Left renal cortex interstitium (tissue), 4 donors: ENCODE measurements at regions not wholly inside any gene's neighbourhood (a gene's known extent, or its start where the extent isn't known, plus 50 kb on each side); places are given as distances from the start of the nearest gene placed in this dataset.

Experiments
- DNase-seq, 4 donors: peaks; one replicate each; pipeline ENCODE4 v3.0.0-alpha.2; 2013; ENCODE audit warnings: low read depth in 4 of 4, low spot score in 2 of 4, missing footprints in 1 of 4

DNA sequence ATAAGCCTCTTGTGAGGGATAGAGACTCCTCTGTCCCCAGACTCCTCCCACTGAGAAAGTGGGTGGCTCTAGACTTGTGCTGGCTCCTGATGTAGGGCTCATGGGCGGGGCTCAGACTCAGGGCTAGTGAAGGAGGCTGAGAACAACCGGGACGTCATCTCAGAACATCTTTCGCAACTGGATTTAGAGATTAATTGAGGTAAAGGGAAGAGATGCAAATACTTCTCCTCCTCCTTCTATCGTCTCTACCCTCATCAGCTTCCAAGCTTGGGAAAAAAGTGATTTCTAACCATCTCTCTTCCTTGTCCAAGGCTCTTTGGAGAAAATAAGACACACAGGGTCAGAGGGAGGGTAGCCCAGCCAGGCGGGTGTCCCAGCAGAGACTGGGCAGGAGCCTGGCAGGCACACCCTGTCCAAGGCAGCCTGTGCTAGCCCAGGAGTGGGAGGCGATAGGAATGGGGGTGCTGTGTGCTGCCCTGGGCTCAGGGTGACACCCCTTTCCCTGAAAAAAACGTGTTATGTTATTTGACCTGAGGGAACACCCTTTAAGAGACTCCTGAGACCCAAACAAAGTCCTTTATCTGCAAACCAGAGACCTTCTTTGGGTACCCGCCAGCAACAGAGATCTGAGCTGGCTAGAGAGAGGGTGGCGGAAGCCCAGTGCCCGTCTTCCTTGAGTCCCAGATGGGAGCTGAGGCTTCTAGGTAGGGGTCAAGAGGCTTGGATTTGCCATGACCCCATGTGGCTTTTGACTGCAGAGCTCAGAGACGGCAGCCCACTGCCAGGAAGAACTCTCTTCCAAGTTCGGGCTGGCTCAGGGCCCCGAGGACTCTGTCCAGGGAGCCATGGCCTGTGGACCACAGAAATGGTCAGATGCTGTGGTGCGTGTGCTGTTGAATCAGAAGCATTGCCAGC, 160.9 kb downstream of the ADAMTS15 start:
- no peak for DNase-seq

DNA sequence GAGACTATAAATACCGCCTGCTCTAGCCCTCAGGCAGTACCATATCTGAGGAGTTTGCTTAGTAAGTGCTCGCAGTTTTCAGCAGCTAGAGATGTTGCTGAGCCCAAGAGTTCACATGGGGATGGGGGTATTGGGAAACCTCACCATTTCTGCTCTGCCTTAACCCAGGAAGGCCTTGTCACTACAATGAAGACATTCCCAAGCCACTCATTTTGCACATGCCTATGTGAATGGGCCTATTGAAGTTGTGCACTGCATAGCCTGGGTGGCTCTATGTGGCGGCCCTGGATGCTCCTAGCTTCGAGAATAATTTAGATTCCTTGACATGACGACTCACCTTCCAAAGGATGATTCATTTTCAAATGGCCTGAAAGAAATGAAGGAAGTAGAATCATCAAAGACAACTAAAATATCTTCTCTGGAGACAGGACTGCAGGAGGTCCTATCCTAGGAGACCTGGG, 163.4 kb downstream of the ADAMTS15 start:
- DNase-seq, result no peak

DNA sequence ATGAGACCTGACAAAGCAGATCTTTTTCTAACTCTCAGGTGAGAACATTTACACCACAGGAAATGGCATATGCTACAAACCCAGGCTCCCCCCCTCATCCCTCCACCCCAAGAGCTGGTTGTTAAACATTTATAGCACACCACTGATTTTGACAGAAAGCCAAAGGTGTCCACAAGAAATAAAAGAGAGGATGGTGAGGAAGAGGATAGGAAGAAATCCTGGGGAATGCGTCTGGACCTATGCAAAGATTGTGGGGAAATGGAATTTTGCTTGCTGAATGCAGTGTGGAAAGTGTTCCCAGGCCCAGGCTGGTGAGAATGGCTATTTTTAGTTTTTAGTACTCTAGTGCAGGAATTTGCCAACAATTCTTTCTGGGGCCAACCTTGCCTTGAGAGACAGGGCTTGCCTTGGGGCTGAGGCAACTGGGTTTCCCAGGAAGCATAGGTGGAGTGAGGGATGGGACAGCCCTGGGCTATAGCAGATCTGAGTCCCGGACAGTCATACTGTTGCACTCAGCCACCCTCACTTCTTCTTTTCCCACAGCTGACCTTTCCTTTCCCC, 163.9 kb downstream of the ADAMTS15 start:
- DNase-seq, result no peak

DNA sequence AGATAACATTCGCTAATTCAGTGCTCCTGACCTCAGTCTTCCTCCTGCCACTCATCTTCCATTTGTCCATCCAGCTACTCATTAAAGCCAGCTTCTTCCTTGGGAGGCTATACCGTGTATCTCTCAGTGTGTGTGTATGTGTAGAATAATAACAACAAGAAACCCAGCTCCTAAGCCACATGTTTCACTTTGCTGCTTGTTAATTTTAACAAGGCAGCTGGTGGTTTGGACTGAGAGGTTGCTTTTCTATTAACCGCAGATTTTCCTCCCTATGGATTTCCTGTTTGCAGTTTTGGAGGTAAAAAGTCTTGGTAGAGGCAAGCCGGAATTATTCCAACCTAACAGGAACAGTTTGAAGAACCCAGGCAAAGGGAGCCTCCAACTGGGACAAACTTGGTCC, 165.0 kb downstream of the ADAMTS15 start:
- DNase-seq, result no peak

DNA sequence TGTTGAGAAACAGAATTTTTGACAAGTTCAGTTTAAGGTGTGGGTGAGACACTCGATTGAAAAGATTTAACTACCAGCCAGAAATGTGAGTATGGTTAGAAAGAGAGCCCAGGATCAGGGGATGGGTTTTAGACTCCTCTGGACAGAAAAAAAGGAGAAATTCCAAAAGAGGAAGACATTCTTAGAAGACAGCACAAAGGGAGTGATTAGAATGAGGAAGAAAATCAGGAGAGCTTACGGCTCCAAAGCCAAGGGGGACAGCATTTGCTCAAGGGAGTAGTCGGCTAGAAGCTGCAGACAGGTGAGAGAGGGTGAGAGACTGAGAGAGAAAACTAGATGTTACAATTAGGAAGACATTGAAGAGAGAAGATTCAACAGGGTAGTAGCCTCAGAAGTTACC, 166.1 kb downstream of the ADAMTS15 start:
- DNase-seq, result no peak

DNA sequence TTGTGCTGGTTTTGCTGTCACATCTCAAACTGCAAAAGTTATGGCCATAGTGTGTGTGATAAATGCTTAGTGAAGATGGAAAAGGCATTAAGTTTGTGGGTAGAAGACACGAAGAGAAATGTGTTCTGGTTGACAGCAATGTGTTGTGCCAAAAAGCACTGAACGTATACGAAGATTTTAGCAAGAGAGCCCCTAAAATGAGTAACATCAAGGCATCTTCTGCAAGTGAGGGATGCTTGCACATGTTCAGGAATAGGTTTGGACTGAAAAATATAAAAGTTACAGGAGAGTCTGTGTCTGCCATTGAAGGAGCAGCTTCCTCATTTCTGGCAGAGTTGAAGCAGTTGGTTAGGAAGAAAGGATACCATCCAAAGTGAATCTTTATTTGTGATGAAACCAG, 167.1 kb downstream of the ADAMTS15 start:
- DNase-seq, result no peak

DNA sequence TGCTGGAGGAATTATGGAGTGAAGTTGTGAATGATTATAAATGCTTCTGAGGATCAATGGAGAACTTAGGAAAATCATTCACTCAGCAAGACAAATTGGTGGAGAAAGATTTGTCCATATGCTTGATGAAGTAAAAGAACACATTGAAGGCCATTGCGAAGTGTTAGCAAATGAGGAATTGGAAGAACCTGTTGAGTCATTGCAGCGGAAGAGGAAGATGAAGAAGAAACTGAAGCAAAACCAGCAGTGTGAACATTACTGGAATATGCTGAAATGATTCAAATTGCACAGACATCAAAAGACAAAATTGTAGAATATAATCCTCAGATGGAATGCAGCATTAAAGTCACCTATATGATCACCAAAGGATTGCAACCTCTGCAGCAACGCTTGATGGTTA, 168.1 kb downstream of the ADAMTS15 start:
- DNase-seq, result no peak

DNA sequence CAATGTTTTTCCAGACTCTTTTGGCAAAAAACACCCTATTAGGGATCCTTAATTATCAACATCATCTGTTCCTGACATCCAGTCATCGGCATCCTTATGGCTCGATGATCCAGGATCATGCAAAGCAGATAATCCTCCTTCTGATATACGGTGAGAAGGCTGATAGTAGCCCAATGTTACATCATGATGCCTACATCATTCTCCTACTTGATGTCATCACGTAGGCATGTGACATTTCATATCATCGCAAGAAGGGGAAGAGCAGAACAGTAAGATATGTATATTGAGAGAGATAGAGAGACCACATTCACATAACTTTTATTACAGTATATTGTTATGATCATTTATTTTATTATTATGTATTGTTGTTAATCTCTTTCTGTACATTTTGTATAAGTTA, 168.6 kb downstream of the ADAMTS15 start:
- no peak for DNase-seq

DNA sequence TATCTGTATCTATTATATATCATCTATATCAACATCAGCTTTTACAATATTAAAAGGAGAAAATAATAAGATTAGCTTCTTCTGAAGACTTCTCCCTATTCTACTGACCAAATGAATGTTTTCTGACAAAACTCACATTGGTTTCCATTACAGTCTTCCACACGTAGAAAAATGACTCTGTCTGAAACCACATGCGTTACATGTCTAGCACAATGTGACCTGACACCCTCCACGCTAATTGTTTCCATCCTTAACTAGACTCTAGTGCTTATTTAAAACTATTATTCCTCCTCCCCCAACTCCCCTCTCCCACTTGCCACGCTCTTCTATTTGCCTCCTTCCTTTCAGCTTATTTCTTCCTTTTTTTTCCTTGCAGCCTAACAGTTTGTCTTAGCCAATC, 172.1 kb downstream of the ADAMTS15 start:
- no peak for DNase-seq

DNA sequence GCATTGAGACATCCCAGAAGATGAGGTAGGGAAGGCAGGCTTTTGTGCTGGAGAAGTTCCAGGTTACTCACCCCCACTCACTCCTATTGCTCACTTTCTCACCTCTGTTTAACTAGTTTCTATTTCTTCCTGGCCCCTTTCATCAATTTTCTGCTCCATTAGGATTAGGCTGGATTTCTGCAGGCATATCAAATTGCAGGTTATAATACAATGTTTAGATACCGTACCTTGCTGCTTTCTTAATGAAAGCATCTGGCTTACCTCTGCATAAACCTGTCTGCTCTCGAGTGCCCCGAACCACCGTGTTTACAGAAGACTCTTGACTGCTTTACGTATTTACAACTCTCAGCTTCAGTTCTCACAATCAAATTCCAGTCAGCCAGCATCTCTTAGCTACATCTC, 173.7 kb downstream of the ADAMTS15 start:
- DNase-seq, result peak in 1 of 4 donors; percentile 56

DNA sequence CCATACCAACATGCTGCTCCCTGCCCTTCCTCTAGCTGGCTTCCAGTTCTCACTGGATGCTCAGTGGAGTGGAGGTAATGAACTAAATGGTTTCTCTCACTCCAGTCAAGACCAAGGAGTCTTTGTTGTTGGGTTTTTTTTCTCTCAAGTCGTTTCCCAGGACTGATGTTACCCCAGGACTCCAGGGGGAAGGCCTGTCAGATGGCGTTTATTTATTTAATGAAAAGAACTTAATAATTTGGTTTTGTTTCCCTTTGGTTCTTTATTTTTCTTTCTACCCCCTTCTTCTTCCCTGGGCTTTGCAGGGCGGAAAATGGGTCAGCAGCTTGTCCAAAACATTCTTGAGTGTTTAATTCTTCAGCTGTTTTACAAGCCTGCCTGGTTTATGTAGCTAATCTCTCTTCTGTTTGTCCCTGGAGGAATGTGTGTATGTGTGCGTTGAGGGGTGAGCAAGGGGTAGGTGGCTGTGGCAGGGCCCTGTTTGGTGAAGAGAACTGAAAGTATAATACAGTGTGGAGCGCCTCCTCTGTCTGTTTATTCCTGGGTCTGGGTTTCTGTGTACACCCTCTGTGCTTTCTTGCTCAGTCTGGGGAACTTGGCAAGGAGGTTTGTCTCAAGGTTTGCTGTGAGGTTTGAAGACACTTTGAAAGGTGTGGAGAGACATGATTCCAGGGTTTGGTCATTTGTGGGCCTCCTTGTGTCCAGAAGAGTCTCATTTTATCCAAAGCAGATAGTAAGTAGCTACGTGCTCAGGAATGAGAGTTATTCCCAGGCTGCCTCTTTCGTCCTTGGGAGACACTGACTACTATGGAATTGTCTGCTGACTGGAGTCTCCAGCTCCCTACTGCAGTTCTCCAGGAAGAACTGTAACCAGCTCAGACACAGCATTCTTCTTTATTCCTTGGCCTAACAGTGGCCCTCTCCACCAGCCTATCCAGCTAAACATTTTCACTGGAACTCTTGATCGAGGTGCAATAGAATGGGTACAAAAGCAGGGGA, 175.5 kb downstream of the ADAMTS15 start:
- DNase-seq, result no peak

DNA sequence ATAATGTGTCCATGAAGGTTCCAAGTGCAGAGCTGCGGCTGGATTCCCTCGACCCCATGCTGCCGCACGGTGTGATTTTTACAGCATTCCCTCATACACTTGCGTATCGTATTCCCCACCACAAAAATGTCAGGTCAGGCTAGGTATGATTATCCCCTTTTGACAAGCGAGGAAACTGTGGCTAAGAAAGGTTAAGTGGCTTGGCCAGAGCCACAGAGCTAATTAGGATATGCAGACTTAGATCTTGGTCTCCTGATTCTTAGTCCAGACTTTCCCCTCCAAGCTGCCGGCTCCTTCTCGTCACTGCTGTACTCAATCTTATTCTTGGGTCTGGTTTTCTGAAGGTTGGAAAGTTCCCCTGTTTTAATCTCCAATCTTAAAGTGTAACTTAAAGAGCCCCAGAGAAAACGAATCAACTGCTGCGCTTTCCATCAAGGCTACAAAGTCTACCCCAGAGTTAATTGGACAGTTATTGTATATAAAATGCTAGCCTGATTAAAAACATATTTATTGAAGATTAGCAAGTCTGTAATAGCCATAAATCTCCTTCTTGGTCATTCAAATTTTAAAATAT, 176.6 kb downstream of the ADAMTS15 start:
- DNase-seq, result no peak

DNA sequence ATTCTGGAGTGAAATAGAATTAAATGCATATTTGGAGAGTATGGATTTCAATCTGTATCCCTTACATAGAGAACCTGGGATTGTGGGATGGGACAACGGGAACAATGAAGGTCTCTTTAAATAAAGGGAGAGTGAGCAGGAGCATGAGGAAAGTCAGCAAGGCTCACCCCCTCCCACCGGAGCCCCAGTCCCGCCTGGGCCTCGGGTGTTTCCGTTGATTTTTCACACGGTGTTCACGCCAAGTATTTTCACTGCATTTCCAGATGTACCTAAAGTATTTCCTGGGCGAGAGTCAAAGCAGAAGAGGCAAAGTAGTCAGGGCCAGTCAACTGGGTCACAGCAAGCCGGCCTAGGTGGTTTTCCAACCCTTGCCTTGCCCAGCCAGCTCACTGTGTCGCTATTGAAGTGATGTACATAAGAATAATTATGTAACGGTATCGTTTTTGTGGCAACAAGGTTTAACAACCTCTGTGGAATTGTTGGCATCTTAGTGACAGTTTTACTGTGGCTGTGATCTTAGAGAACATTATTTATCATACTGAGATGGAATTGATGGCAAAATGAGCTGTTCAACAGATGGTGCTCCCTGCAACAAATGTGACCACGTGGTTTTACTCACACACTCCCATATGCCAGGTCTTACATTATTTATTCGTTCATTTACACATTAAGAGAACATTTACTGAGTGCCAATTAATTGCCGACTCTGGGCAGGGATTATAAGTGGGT, 177.3 kb downstream of the ADAMTS15 start:
- no peak for DNase-seq

DNA sequence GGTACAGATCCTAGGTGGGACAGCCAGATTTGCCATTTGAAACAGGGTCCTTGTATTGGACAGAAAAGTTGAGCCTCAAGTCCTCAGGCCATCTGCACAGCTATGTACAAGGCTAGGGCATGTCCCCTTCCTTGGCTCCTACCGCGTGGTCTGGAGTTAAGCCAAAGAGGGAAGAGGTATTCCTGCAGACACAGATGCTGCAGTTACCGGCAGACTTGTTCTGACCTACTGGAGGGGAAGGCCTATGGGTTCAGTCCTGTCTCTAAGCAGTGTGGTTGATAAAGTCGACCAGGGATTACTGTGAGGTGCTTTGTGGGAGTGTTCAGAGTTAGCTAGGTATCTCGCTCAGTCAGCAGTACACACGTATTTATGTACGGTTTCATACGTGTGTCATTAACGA, 180.6 kb downstream of the ADAMTS15 start:
- no peak for DNase-seq

DNA sequence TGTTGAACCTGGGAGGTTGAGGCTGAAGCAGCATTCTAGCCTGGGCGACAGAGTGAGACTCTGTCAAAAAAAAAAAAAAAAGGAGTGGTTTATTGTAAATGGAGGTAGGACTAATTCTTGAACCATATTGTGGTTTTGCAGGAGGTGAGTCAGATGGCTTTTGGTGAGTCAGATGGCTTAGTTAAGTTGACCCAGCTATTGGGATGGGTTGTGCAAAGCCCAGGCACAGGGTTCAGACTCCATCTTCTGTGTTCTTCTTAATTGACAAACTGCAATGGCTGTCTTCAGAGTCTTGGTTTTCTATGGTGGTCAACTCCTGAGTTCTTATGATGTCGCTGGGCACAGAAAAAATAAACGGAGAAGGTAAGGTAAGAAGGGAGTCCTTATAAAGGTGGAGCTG, 182.7 kb downstream of the ADAMTS15 start:
- no peak for DNase-seq

DNA sequence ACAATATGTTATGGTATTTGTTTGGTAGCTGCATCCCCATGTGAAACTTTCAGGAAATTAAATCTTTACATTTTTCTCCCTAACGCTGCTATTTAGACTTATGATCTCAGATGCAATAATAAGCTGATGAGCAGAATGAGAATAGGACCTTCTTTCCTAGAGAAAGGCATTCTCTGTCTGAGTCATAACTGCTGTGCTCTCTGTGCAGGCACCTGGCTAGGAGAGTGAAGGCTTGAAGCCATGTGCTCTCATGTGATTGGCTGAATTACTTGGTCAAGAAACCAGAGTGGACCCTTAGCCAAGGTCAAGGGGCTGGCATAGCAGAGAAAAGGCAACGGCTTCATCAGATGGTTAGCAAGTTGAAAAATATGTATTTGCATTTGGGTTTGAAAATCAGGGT, 185.0 kb downstream of the ADAMTS15 start:
- no peak for DNase-seq

DNA sequence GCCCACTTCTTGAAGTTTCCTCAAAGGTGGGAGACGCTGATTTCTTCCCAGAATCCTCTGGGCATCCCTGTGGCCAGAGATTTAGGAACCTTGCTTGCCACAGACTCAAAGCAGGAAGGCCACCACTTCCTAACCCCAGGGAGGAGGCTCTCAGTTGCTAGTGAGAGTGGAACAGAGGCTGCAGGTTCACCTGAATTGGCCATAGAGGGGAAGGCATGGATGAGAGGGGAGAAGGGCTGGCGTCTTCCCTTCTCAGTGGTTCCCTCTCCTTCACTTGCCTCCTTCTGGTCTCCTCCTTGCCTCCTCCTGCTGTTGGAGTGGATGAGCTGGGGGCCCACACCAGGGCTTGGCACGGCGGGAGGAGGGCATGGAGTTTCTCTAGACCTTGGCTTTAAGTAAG, 185.7 kb downstream of the ADAMTS15 start:
- no peak for DNase-seq

DNA sequence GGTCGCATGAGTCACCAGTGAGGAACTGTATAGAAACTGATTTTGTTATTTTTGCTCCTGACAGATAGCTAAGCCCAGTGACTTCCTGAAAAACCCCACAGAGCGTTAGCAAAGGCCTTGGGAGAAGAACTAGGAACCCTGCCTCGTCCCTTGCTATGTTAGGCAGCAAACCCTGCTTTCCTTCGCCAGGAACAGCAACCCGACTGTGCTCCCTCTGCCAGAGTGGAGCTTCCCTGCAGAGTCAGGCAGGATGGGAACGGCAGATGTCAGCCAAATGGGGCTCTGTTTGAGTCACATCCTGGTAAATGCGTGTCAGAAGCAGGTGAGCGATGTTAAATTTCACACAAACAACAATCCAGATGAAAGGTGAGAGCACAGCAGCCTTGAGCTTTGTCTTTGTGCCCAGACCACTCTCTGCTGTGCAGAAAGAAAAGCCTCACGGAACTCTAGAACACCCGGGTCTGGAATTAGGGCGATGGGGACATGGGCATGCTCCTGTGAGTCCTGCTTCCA, 186.6 kb downstream of the ADAMTS15 start:
- no peak for DNase-seq

DNA sequence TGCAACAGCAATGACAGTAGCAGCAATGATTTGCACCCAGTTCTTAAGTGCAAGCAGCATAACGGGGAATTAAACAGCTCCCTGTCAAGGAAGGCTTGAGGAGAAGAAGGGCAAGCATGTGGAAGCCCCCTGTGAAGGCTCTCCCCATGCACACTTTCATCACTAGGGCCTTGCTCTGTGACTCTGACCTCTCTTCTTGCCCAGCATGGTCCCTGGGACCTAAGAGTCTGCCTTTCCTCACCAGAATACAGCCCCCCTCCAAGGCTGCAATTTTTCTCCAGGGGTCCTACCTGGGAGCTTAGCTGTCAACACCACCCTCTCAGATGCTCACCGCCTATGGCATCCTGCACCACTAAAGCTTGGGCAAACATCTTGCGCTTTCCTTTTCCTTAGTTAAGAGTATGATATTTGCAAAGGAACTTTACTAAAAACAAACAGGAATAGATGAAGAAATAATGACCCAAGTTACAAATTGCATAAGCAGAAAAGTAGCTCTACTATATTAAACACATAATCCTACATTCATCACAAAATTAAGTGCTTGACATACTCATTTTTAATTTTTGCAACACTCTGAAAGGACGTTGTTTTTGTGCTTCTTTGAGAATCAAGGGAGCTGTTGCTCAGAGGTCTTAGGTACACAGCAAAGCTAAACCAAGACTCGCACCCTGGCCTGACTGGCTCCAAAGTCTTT, 187.6 kb downstream of the ADAMTS15 start:
- no peak for DNase-seq
